K562 (cell line): ENCODE measurements at regions not wholly inside any gene's neighbourhood (a gene's known extent, or its start where the extent isn't known, plus 50 kb on each side); places are given as distances from the start of the nearest gene placed in this dataset.
A peak's percentile ranks its signal among the peaks of the same experiment; 100 is the strongest.

Experiments
- ATAC-seq: fragments of 200-7000 bp; cut with Tn5 transposase; 3 replicates; pipeline ENCODE4 v1.9.1; 2020; ENCODE audit warnings: moderate library complexity
- BruUV-seq: library from RNA; stranded (reverse); fragments of 400-500 nt; replicated peaks from 2 replicates; lab custom pipeline; 2021; lab: Mats Ljungman, UMichigan
- CTCF ChIA-PET: fragments of 300-600 bp; formaldehyde crosslinking; extraction: SDS; loops from one replicate; lab custom pipeline; 2021; ENCODE audit warnings: low intra/inter-chr PET ratio; lab: Yijun Ruan, JAX
- POLR2A ChIA-PET: fragments of 300-600, 350-650 bp; sonication (Branson Sonifier 250); formaldehyde crosslinking; extraction: SDS; loops from one replicate; lab custom pipeline; 2021; ENCODE audit warnings: antibody characterized with exemption, inconsistent platforms; lab: Yijun Ruan, JAX
- DNase-seq, 4 experiments: peaks; one replicate each; pipeline versions ENCODE4 v3.0.0 to v3.0.0-alpha.2; 2011 to 2018; ENCODE audit warnings: low spot score in 3 of 4, mixed read lengths in 3 of 4; ENCODE audit errors: extremely low read depth in 1 of 4
- FAIRE-seq: peaks from 2 replicates; lab custom pipeline; 2011; peaks lifted over from hg19 to GRCh38; lab: Jason Lieb, UNC
- H2AFZ ChIP-seq: 2 replicates; pipeline ENCODE4 v1.6.0; 2011; ENCODE audit warnings: low read depth, low read length, control low read depth, inconsistent platforms
- H3K27ac ChIP-seq: fragments of 200-600 bp; 3 replicates; pipeline ENCODE4 v1.8.0; 2011; ENCODE audit warnings: low read depth, mild to moderate bottlenecking, control low read depth, inconsistent platforms, low read length, moderate library complexity, mixed read lengths; ENCODE audit errors: extremely low read depth
- H3K27me3 ChIP-seq, 2 experiments: fragments of 300-600 bp in 1 of 2; 2 replicates in 1 of 2; 3 replicates in 1 of 2; pipeline versions ENCODE4 v1.6.0 to v1.8.0; 2011; ENCODE audit warnings: inconsistent platforms in 2 of 2, low read length in 2 of 2, mild to moderate bottlenecking in 1 of 2, mixed read lengths in 1 of 2, moderate library complexity in 1 of 2; ENCODE audit not compliant: control insufficient read depth in 2 of 2, insufficient read depth in 2 of 2
- H3K36me3 ChIP-seq: fragments of 300-600 bp; 3 replicates; pipeline ENCODE4 v1.8.0; 2011; ENCODE audit warnings: mild to moderate bottlenecking, low read length, inconsistent platforms; ENCODE audit not compliant: control insufficient read depth, insufficient read depth
- H3K4me1 ChIP-seq, 2 experiments: fragments of 200-600 bp in 1 of 2; replicated peaks in 1 of 2; 2 replicates in 1 of 2; 3 replicates in 1 of 2; pipeline versions ENCODE4 v1.5.1 to v1.8.0; 2011; ENCODE audit warnings: inconsistent platforms in 2 of 2, low read length in 2 of 2, mild to moderate bottlenecking in 1 of 2, mixed read lengths in 1 of 2, moderate library complexity in 1 of 2; ENCODE audit not compliant: control insufficient read depth in 2 of 2, insufficient read depth in 2 of 2
- H3K4me2 ChIP-seq: 2 replicates; pipeline ENCODE4 v1.6.1; 2011; ENCODE audit warnings: low read length, control low read depth, inconsistent platforms, mixed read lengths; ENCODE audit not compliant: insufficient read depth
- H3K4me3 ChIP-seq: fragments of 200-600 bp; sonication (generic), shearing (Covaris generic); 2 replicates; pipeline ENCODE4 v1.5.1; 2016; ENCODE audit warnings: control low read depth, inconsistent platforms
- H3K79me2 ChIP-seq: fragments of 200-600 bp; 3 replicates; pipeline ENCODE4 v1.8.0; 2011; ENCODE audit warnings: low read length, inconsistent platforms; ENCODE audit not compliant: control insufficient read depth, insufficient read depth
- H3K9ac ChIP-seq, 2 experiments: 2 replicates each; pipeline versions ENCODE4 v1.6.0 to v1.6.1; 2011; ENCODE audit warnings: low read depth in 2 of 2, low read length in 2 of 2, control low read depth in 1 of 2, inconsistent platforms in 1 of 2, mild to moderate bottlenecking in 1 of 2, mixed read lengths in 1 of 2; ENCODE audit not compliant: insufficient read depth in 1 of 2
- H3K9me1 ChIP-seq: one replicate; pipeline ENCODE4 v1.6.0; 2011; ENCODE audit warnings: inconsistent platforms, mild to moderate bottlenecking, low read length, moderate library complexity; ENCODE audit not compliant: control insufficient read depth, insufficient read depth
- H3K9me3 ChIP-seq: replicated peaks from 2 replicates; pipeline ENCODE4 v1.5.1; 2011; ENCODE audit warnings: low read depth, low read length, inconsistent platforms; ENCODE audit not compliant: control insufficient read depth, insufficient read depth
- H4K20me1 ChIP-seq: replicated peaks from 2 replicates; pipeline ENCODE4 v1.6.1; 2011; ENCODE audit warnings: low read length, inconsistent platforms, mixed read lengths; ENCODE audit not compliant: control insufficient read depth, insufficient read depth
- KAT7 ChIP-seq: sonication (generic); formaldehyde crosslinking; IDR thresholded peaks from 2 replicates; pipeline ENCODE4 v1.8.0; 2022; ENCODE audit warnings: missing genetic modification reagents, mild to moderate bottlenecking, borderline replicate concordance
- LCOR ChIP-seq: sonication (generic); formaldehyde crosslinking; IDR thresholded peaks from 2 replicates; pipeline ENCODE4 v1.8.0; 2022; ENCODE audit warnings: mild to moderate bottlenecking, missing genetic modification reagents
- NRF1 ChIP-seq, 2 experiments: fragments of 450-650 bp; IDR thresholded peaks in 1 of 2; conservative IDR thresholded peaks in 1 of 2; 2 replicates each; pipeline ENCODE4 v1.6.1; 2014; ENCODE audit warnings: mild to moderate bottlenecking in 2 of 2
- POU5F1 ChIP-seq: fragments of 150-350 bp; IDR thresholded peaks from 2 replicates; pipeline ENCODE4 v1.6.1; 2014; ENCODE audit warnings: borderline replicate concordance, low read length, low read depth, mild to moderate bottlenecking; ENCODE audit not compliant: partially characterized antibody
- ZBTB34 ChIP-seq: fragments of 250-450 bp; sonication (Bioruptor Pico); IDR thresholded peaks from 2 replicates; pipeline ENCODE4 v1.8.0; 2021; ENCODE audit warnings: mild to moderate bottlenecking, moderate library complexity
- WGBS: fragments of 100-300 bp; shearing (Covaris generic); methylation state at CpG from one replicate; pipeline ENCODE4 v1.1.6; 2016; ENCODE audit warnings: low coverage, mixed read lengths; ENCODE audit not compliant: insufficient coverage; ENCODE audit errors: missing lambda C conversion rate; 5-methylcytosine and 5-hydroxymethylcytosine counted together
- in situ Hi-C: fragments of 300-500 bp; cut with MboI; formaldehyde crosslinking; loops from 4 replicates; pipeline ENCODE4 v1.15.0; 2018; ENCODE audit warnings: inconsistent platforms, mixed read lengths
- intact Hi-C: fragments of 100-400 bp; cut with micrococcal nuclease; formaldehyde crosslinking; loops from 2 replicates; pipeline ENCODE4 v1.14.2; 2022

GRCh38 chr5:154611341-154611767, 133.3 kb upstream of the HAND1 start:
- H3K9me3 ChIP-seq: no peaks in the 10 kb centered on the region
- no peak overlapping the region for H3K27ac ChIP-seq
- no peak for DNase-seq
- peaks cover 0 to 18% of the 10 kb centered on the region in 2 experiments; a peak in 2 of 5 replicates for H3K4me1 ChIP-seq
- TF ChIP-seq KAT7: no peak
- no peak for TF ChIP-seq ZBTB34
- peak; percentile 31 to 35; a peak in 1 of 4 replicates for TF ChIP-seq NRF1 (conservative IDR thresholded peaks at IDR 0.05 in 1 of 2, IDR thresholded peaks at IDR 0.05 in 1 of 2)
- TF ChIP-seq POU5F1: no peak
- TF ChIP-seq LCOR (CRISPR knock-in tag): no peak
- TF ChIP-seq, all 486 proteins: peak for 1
- Histone ChIP-seq H4K20me1 (no peaks in the 10 kb centered on the region), H3K9me1 (no peaks in the 10 kb centered on the region), H3K79me2 (no peaks in the 10 kb centered on the region), H3K4me3 (no peak overlapping the region), H3K27me3 (peaks cover 27 to 54% of the 10 kb centered on the region in 2 experiments), H3K4me2 (no peak overlapping the region; the same call in none of the 2 replicates), H3K36me3 (no peaks in the 10 kb centered on the region), H2AFZ (no peak overlapping the region), H3K9ac (peak overlapping the region in 1 of 2 experiments; percentile 64; a peak in 2 of 4 replicates)
- ChIA-PET CTCF (interaction anchor here (1.1 kb wide), 1 partner anchor 538 kb away, joined by 3 read pairs; no protein-coding TSS in a partner anchor), POLR2A (no interaction called here)
- ATAC-seq: no peak
- WGBS: 6% methylated on average over 22 of the region's 23 CpGs
- no TSS peak for BruUV-seq
- in situ Hi-C loops: no loop called here
- FAIRE-seq: no peak
- intact Hi-C loops: loop anchor here (2.0 kb wide), 1 partner anchor 637 kb away; no protein-coding TSS in a partner anchor
